DMS53 (cell line): ENCODE measurements at regions not wholly inside any gene's neighbourhood (a gene's known extent, or its start where the extent isn't known, plus 50 kb on each side); places are given as distances from the start of the nearest gene placed in this dataset.
A peak's percentile ranks its signal among the peaks of the same experiment; 100 is the strongest.

Experiments
- DNase-seq: peaks from one replicate; lab custom pipeline; 2025; lab: John Stamatoyannopoulos, UW

DNA sequence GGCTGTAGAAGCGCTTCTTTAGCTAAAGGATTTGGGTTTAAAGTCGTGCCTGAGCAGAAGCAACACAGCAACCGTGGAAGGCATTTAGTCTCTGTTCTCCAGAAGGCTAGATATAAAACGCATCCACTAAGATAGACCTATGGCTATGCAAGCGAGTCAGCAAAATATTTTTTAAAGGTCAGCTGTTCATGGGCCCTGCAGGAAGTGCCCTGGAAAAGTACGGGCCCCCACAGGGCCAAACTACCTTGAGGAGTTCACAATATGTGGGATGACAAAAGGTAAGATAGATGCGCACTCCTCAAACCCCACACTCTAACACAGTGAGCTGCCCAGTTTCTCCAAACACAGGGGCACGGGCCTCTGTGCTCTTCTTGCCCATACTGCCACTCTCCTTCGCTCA, 261.6 kb downstream of the VPS13C start:
- no peak for DNase-seq

DNA sequence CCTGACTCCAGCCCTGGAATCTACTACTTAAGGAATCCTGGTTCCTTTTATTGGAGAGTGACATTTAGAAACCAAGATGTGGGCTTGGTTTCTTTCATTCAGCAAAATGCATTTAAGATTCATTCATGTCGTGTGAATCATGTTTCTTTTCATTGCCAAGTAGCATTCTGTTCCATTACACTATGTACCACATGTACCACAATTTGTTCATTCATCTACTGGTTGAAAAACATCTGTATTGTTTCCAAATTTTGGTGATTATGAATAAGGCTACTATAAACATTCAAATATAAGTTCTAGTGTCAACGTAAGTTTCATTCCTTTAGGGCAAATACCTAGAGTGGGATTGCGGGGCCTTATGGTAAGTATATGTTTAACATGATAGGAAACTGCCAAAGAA, 264.2 kb downstream of the VPS13C start:
- no peak for DNase-seq

DNA sequence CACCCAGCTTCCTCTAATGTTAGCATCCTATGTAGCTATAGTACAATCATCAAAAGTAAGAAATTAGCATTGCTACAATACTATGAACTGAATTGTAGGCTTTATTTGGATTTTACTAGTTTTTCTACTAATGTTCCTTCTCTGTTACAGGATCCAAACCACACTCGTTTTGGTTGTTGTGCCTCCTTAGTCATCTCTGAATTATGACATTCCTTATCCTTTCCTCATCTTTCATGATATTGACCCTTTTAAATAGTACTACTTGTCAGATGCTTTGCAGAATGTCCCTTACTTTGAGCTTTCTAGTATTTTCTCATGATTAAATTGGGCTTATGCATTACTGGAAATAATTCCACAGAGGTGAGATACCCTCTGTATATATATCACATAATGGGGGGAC, 265.4 kb downstream of the VPS13C start:
- DNase-seq = no peak

DNA sequence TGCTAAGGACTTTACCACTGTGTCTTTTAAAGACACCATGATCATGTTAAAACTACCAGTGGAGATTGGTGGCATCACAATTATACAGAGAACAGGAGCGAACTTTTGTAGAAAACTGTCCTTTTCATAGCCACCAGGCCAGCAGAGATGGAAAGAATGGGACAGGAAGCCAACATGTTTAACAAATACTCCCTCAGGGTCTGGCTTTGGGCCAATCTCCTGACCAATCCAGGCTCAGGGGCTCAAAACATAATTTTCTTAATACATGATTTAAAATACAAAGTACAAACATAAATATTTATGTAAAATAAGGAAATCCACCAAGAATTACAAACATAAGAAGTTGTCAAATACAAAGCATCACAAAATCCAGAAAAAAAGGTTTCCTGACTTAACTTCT, 266.0 kb downstream of the VPS13C start:
- DNase-seq = no peak

DNA sequence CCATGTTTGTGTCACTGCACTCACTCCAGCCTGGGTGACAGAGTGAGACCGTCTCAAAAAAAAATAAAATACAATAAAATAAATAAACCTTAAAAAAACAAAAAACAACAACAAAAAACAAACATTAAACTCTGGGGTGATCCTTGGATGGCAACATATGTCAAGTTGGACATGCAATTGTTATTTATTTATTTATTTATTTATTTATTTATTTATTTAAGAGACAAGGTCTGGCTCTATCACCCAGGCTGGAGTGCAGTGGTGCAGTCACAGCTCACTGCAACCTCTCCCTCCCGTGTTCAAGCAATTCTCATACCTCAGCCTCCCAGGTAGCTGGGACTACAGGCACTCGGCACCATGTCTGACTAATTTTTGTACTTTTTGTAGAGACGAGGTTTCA, 275.5 kb downstream of the VPS13C start:
- no peak for DNase-seq

DNA sequence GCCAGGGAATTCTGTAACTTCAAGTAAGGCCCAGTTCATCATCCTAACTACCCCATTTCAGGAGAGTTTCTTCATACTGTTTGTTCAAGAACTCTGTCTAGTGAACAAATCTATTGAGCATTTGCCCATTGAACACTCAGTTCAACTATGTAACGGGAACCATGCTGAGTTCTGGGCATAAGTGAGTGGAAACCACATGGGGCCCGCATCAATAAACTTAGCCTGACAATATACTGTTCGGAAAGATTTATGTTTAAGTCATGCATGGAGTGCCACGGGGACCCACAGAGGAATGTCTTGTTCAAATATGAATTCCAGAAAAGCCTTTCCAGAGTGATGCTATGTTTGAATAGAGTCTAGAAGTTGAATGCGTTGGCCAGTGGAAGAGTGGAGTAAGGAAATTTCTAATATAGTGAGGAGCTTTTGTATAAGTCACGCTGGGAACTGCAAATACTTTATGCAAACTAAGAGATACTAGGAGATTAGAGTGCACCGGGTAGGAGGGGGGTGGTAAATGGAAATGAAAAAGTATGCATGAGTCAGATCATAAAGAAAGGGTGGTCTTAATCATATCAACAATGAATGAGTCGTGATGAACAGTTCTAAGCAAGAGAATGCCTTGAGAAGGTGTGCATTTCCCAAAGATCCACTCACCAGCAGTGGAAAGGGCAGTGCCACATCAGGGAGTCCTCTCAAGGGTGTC, 279.8 kb downstream of the VPS13C start:
- no peak for DNase-seq

DNA sequence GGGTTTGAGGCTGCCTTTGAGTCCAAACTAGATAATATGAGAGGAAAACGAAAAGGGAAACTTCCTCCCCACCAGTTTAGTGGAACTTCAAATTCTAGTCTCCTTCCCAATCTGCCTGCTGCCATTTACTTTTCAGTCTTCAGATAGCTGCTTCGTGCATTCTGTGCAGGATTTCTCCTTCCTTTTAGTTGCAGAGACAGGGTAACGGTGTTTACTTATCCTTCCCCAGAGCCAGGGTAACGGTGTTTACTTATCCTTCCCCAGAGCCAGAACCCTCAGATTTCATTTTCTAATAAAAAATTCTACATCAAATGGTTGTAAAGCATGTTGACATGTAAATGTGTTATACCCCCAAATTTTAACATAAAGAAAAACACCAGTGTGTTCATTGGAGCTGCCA, 282.6 kb downstream of the VPS13C start:
- DNase-seq = peak; percentile 3

DNA sequence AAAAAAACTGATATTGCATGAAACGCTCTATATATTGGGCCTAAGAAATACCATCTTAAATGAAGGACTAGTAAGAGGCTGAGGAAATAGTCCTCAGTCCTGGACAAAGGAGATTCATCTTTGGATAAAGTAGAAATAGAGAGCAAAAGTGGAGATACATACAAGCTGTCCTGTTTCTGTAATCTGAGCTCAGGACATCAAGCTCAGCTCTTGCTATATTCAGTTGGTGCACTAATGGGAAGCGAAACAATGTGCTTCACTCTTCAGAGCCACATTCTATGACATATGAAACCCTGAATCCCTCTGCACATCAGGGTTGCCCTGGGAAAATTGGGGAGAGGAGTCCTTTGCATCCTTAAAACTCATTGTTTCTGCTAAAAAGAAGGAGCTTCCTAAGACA, 290.7 kb downstream of the VPS13C start:
- DNase-seq = no peak

DNA sequence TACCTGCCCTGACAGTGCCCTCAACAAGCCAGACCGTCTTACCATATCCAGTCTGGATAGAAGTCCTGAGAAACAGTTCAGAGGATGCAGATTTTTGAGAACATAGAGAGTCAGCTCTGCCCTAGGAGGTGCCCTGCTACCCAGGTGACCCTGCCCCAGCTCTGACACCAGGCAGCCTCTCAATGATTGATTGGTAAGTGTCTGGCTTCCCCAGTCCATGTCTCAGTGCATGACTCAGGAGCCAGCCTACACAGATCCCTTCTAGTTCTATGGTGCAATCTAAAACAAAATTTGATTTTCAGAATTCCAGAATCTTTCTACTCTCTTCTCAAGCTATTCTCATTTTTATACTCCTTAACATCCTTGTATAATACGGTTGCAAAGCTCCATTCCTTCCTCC, 292.1 kb downstream of the VPS13C start:
- DNase-seq = no peak

DNA sequence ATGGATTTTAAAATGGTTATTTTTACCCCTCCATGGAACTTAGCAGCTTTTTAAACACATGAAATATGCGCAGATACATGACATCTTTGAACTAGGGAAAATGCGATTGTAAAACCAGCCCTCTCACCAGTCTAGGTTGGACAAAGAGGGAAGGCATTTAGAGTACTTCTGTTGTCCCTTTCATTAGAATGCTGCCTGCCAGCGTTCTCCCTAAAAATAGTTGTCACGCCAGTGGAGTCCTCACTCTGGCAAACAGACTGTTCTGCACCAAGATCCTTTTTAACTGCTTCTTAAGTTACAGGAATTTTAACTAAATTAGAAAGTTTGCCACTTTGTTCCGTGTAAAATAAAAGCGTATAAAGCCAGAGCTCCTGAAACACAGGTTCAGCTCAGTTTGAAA, 295.3 kb downstream of the VPS13C start:
- no peak for DNase-seq

DNA sequence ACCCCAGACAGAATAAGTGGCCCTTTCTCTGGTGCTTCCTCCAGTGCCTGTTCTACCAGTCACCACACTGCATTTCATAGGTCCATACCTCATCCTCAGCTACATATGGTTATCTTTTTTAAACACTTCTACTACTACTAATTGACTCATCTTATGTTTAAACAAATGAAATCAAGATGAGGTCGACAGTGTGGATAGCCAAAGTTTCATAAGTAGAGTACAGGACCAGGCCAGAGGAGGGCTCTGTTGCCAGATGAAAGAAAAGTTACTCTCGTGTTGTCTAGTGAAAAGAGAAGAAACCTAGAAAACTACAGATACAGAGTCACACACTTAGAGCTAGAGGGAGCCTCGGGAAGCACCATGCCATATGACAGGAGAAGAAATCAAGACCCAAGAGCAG, 296.1 kb downstream of the VPS13C start:
- no peak for DNase-seq

DNA sequence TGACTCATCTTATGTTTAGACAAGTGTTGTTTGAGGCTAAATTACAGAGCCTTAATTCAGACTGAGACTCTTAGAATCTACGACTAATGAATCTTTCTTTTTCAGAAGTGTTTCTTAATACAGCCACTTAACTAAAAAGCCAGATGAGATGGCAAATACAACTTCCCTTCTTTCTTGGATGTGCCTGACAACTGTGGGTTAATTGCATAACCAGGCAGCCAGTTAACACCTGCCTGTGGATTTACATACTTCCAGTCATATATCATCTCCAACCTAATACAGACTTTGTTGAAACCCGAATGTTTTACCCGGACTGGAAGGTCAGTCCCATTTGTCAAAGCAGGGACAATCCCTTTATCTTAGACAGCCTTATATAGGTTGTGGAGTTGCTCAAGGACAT, 297.6 kb downstream of the VPS13C start:
- DNase-seq = no peak

DNA sequence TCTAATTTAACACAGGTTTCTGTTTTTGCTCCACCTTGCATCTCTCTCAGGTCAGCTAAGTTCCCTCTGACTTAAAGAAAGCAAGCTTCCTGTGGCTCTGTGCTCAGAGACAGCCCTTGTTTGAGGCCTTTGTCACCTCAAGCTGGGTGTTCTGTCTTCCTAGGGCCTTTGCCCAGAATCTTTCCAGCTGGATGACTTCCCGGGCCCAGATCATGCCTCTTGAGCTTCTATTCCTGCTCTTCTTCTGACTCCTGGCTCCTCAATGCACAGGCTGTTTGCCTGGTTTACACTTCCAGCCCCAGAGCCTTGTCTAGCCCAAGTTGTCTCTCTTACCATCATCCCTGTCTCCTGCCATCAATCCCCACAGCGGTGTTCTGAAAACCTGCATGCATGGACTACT, 300.6 kb downstream of the VPS13C start:
- no peak for DNase-seq

DNA sequence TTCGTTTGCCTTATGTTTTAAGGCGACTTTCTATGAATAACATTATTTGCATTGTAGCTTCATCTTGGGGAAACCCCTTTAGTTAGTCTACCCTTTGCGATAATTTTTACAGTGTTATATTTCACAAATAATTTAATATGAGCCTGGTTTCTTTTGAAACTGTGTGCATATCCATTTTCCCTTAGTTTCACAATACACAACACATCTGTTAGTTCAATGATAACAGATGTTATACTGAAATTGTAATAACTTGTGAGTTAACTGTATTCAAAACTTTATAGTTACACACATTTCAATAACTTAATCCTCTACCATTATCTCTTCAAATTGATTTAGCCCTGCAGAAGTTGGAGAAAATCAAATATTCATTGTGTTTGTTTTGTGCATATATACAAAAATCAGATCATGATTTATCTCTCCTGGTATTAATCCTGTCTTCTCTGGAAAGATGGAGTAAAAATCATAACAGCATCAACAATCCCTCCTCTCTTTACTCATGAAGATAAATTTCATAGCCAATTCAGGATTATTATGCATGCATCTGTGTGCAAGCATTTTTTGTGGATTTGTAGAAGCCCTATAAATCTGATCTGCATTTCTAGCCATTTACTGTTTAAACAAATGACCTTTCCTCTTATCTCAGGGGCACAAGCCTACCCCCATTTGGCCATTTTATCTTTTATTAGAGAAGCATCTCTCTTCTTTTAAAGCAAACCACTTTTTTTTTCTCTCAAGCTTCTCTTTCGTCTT, 304.0 kb downstream of the VPS13C start:
- DNase-seq = no peak

DNA sequence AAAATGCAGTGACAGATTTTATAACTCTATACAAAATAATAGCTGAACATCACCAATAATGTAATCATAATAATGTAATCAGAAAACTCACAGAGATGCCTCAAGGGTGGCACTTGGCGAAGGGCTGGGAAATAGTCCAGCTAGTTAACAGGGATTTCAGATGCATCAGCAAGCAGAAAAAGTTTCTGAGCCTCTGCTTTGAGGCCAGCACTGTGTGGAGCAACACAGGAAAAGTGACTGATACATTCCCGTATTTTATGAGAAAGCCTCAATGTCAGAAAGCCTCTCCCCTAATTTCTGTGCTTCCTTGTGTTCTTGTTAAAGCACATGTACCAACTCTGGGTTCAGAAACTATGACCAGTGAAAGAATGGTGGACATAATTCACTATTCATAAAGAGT, 304.8 kb downstream of the VPS13C start:
- DNase-seq = no peak

DNA sequence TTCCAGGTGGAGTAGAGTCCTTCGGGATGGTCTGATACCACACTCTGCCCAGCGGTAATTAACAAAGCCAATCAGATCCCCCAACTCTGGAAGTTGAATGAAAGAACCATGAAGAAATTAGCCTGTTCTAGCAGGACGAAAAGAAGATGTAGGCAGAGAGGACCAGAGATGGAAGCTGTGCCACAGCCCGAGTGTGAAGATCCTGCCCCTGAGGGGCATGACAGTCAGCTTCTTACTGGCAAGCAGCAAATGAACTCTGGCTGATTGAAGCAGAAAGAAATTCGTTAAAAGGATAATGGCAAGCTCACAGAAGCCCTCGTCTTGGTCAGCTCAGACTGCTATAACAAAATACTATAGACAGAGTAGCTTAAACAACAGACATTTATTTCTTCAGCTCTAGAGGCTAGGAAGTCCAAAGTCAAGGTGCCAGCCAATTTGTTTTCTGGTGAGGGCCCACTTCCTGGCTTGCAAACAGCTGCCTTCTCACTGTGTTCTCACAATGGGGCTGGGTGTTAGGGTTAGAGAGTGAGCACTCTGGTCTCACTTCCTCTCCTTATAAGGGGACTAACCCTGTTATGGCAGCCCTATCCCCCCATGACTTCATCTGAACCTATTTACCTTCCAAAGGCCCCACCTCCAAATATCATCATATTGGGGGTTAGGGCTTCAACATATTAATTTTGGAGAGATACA, 307.1 kb downstream of the VPS13C start:
- peak; percentile 4 for DNase-seq

DNA sequence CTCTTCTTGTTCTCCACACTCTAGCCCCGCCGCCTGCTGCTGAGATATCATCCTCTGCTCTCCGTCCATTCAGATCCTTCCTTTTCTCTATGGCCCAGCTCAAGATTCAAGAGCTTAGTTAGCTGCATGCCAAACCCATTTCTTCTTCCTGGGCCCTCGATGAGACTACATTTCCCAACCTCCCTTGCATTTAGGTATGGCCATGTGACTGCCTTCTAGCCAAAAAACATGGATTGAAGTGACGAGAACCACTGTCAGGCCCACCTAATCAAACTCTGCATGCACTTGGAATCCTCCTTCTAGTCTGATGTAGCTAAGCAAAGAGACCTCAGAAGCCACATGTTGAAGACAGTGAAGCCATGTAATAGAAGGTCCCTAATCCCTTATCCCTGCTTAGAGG, 308.2 kb downstream of the VPS13C start:
- no peak for DNase-seq

DNA sequence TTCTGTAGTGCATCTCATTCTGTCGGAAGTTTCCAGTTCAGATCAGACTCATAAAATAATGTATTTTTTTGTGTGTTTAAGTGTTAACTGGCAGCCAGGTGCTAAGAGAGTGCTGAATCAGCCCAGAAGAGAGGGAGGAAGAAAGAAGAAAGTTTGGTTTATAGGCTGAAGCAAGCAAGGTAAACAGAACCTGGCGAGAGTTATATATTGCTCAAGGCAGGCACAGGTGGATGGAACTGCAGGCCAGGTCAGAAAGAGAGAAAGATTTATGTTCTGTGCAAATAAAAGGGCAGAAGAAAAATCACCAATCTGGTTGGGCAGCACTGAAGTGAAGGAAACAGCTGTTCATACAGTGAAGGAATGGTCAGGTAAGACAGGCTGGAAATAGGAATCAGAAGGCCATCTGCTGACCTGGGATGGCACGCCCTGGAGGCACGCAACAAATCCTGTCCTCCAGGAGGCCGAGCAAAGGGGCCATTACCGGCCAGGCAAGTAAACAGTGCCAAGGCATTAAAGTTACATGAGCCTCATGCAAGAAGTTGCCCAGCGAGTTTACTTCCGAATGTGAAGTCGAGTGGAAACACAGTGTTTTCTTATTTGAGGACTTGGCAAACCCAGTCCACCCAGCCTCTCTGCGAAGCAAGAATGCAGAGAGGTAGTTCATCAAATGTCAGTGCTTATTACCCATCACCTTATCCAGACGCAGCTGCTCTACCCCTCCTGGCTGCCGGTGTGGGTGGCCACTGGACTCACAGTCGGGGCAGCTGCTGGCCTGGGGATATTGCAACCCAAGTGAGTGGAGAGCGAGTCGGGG, 309.8 kb downstream of the VPS13C start:
- DNase-seq = peak; percentile 91

DNA sequence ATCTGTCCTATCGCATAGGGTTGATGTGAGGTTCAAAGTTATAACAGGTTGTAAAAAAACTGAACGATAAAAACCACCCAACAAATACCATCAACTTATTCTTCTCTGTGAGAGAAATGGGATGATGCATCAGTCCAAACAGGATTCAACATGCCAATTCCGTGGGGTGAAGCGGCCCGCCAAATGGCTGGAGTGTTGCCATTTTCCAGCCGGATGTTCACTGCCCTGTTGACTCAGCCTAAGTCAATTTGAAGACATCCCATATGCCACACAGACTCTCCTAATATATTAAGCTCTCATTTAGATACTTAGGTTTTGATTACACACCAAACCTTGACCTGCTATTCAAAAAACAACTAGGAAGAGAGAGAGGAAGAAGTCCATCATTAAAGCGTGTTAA, 311.1 kb downstream of the VPS13C start:
- peak; percentile 67 for DNase-seq

DNA sequence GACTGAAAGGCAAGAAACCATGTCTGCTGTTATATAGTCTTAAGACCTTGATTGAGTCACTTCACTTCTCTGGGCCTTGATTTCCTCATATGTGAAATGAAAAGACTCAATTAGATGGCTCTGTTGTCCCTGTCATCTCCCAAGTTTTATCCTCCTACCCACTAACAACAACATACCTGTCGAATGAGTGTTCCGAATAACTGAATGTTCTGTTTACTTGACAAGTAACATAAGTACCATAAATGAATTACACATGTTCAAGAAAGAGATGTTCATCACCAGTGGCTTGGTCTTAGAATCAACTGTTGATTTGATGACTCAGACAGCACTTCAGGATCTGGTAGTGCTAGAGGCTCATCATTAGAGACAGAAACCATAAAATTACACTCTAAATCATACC, 311.7 kb downstream of the VPS13C start:
- peak; percentile 84 for DNase-seq

DNA sequence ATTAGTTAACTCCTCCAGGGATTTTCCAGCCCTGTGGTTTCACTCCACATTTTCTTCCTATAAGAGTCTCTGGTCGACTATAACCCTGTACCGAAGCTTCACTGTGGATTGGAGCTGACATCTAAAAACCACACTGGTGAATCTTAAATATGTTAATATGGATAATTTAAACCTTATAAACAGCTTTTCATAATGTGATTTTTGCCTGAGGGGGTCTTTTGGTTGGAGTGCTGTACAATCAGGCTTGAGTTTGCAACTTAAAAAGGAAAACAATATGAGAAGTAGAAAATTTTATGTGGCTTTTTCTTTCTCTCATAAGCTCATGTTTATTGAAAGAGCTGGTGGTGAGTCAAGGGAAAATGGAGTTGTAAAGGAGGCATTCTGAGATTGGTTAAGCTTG, 313.7 kb downstream of the VPS13C start:
- no peak for DNase-seq

DNA sequence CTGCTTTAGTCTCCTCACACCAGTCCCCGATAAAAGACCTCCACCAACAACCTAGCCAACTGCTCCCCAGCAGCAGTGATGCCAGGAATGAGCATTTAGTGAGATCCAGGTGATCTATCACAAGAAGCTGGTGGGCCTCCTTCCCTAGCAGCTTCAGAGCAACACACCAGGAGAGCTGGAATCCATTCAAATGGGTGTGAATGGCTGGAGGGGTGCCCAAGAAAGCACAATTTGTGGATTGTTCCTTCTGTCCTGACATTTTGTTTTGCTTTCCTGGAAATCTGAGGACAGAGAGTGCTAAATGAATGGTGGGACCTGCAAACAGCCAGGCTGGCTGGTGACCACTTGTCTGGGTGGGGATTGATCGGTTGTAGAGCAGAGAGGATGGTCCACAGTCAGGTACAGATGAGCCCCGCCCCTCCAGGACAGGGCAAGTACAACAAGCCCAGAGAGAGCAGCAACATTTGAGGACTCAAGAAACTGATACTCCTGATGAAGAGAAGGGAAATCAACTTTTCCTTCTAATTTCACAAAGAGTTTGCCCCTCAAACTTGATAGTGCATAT, 316.8 kb downstream of the VPS13C start:
- no peak for DNase-seq
